Glomerular visceral epithelial cell (primary cell): ENCODE measurements at regions not wholly inside any gene's neighbourhood (a gene's known extent, or its start where the extent isn't known, plus 50 kb on each side); places are given as distances from the start of the nearest gene placed in this dataset.

ENCODE experiments used
- DNase-seq: peaks from one replicate; pipeline ENCODE4 v3.0.0-alpha.2; 2016; ENCODE audit errors: extremely low spot score

DNA sequence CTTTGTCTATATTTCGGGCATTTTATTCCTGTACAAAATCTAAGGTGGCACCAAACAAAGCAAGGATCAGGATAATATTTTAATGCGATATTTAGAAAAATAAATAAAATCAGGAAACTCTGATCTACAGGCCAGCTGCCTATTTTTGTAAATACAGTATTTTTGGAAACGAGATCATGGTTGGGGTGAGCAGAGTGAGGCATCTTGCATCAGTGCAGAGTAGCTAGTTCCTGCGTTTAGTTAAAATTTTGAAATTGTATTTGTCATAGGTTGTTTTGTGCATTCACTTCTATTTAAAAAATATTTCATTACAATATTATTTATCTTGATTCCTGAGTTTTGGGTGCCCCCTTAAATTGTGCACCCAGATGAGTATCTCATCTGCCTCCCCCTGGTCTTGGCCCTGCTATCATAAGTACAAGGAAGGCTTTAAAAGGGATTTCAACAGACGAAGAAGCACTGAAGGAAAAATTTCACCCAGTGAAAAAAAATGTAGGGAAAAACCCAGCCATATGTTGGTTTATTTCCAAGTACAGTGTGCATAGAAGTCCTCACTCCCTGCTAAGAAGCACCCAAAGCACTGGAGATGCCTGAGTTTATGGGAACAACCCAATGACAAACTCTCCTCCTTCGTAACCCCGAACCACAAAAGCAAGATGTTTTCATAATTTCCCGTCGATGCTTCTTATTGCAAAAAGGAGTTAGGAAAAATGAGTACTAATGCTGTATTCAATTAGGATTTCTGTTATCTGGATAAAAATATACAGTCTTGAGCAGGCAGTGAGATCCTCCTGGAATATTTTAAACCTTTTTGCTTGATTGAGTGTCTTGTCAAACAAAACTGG lies 304.7 kb upstream of the CLINT1 start:
- no peak for DNase-seq

GRCh38 chr5:158162479-158163034 lies 303.6 kb upstream of the CLINT1 start:
- no peak for DNase-seq

- DNase-seq, result no peak
These were observed 303.1 kb upstream of the CLINT1 start for GRCh38 chr5:158162026-158162425.

DNA sequence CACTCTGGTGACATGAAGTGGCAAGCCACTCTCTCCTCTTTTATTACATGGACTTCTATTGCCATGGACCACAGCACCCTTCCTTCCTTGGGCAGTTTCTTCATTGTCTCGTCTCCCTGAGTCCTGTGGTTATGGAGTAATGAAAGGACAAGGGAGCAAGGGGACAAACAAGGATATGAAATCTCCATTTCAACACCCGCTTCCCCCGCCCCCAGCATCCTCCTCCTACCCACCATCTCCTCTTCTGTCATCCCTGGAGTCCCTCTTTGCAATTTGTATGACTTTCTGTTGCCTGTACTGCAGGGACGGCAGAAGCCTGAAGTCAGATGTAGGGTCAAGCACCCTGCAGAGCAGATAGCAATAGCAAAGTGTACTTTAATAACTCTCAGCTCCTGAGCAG lies 300.7 kb upstream of the CLINT1 start:
- no peak for DNase-seq

DNA sequence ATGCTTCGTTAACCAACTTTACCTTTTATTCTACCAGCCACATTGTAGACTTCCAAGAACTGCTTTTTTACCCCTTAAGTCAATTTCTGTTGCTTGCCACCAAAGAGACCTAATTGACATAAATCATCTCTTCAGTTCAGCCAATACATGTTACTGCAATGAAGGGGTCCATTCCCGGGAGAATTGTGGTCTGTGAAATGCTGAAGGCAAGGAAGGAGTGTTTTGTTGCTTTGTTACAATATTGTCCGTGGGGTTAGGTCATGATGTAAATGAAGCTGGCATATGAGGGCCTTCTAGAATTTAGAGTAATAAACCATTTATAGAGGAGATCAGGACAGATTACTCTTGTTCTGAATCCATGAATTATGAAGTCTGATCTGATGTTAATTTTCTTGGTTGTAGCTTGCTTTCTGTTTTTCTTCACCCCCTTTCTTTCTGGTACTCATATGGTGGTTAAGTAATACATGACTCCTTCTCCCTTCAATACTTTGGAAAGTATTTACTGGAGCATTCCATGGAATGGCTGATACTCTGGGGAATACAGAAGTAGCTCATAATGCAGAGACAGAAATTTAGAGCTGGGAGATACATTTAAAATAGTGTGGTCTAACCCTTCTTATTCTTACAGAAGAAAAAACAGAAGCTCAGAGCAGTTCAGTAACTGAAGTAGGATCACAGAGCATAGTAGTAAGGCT lies 297.0 kb upstream of the CLINT1 start:
- DNase-seq, result no peak

DNA sequence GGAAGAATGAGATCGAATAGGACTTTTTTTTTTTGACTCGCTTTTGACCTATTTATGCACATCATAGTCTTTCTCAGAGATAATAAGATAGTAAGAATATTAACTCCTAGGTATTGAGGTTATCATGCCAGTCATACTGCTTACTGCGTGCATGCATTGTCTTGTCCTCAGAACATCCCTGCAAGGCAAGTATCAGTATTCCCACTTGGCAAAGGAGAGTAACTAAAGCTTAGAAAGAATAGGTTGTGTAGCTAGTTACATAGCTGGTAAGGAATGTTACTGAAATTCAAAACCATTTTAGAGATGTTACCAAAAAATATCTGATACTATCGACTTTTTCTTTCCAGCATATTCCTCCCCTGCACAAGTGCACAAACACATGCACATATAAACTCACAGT lies 296.1 kb upstream of the CLINT1 start:
- DNase-seq, result no peak

GRCh38 chr5:158154226-158155005 lies 295.5 kb upstream of the CLINT1 start:
- peak; percentile 52 for DNase-seq

DNA sequence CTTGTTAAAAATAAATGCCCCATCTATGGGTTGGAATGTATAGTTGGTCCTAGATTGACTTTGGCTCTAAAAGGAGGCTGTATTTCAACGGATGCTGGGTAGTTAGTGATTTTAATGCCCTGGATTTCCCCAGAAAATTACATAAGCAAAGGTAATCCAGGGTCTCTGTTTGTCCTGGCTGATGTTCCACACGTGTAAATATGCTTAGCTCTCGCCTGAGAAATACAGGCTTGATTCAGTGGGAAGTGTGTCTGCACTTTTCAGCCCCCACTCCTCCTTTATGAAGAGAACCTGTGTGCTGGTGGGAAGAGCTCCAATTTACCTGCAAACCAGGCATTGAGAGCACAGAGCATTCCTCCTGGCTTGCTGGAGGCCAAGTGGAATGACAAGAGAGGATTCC lies 294.6 kb upstream of the CLINT1 start:
- no peak for DNase-seq

DNA sequence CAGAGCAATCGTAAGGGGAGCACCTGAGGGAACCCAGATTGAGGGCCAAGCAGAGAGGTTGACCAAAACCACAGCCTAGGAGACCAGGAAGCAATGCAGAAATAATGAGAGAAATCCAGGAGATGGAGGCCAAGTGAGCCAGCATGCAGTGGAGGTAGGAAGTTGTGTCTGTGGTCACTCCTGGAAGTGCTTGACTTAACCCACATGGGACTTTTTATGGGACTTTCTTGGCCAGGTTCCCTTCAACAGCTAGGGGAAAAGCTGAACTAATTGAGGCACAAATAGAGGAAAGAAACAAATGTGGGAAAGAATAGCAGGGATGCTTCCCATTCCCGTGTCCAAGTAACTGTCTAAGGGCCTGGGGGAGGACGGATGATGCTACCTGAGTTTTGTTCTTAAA lies 293.2 kb upstream of the CLINT1 start:
- DNase-seq, result no peak

DNA sequence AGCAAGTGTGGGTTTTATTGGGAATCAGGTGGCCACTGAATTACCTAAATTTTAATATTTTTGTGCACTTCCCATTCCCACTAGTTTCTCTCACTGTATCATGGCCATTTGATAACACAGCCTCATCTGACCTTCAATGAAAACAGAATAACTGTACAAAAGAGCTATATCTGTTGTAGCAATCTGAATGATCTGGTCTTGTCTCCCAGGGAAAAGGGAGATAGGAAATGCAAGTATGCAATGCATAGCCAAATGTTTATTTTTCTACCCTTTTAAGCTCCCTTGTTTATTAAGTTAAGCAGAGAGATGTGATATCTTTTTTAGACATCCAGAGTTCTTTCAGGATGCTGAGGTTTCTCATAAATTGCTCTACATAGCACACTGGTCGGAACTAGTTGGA lies 288.3 kb upstream of the CLINT1 start:
- no peak for DNase-seq

- DNase-seq, result no peak
These were observed 286.9 kb upstream of the CLINT1 start for GRCh38 chr5:158145827-158146226.

- no peak for DNase-seq
These were observed 284.1 kb upstream of the CLINT1 start for GRCh38 chr5:158143081-158143480.

DNA sequence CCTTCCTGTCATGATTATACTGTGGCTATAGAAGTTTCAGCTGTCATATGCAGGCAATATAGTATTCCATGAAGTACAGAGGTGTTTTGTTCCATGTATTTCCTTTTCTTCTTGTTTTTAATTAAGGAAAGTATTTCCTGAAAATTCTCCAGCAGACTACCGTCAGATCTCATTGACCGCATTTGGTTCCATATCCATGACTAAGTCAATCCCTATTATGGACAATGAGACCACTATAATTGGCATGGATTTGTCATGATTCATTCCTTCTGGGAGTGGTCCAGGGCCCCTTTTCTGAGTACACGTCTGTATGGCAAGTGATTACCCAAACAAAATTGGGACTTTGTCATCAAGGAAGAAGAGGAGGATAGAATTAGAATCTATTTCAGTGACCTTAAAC lies 283.2 kb upstream of the CLINT1 start:
- no peak for DNase-seq

GRCh38 chr5:158140120-158140731 lies 281.3 kb upstream of the CLINT1 start:
- DNase-seq, result peak; percentile 6

DNA sequence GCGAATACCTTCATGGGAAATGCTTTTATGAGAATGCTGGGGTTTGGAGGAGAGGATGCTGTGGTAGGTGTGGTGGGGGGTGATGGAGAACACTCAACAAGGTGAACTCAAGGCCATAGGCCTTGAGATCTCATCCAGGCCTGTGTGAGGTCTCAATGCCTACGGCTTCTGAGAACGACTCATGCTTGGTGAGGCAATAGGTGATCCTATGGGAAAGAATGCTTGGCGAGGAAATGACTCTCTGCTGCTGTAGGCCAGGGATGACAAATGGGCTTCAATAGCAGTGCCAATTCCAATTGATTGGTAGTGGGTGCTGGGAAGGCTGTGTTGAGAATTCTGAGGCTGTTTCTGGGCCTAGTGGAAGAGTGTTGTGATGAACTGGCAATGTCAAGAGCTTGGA lies 280.2 kb upstream of the CLINT1 start:
- no peak for DNase-seq

DNA sequence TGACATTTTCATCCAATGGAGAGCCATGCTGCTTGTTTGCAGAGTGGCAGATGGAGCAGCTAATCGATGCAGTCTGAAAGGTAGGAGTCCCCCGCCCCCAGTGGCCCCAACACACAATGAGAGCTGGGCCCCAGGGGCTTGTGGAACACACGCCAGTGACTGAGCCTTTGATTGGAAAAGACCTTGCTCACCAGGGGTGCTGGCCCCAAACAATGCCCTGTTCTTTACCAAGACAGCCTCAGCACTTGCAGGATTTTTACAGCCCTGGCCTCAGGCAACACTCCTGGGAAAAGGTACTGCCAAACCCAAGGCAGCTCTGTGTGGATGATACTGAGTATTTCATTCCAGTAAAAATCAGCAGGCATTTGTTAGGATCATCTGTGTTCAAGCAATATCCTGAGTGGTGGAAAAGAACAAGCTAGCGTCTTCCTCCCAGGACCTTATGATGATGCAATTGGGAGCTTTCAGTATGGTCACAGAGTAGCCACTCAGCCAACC lies 276.8 kb upstream of the CLINT1 start:
- DNase-seq, result no peak

DNA sequence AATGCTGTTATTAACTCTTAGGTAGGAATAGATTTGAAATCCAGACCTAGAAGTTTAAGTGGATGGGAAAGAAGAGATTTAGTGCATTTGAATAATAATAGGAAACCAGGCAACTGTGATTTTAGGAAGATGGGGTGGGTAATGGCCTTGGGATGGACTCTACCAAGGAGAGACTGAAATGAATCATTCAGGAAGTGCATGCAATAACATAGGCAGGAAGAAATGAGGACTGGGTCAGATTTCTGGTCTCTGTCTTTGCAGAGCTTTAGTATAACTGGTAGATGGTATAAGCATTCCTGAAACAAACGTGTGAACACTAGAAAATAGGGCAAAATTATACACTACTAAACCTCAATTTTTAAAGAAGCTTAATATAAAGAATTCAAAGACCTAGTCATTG lies 274.4 kb upstream of the CLINT1 start:
- DNase-seq, result no peak

- no peak for DNase-seq
These were observed 268.6 kb upstream of the CLINT1 start for GRCh38 chr5:158127536-158127935.

DNA sequence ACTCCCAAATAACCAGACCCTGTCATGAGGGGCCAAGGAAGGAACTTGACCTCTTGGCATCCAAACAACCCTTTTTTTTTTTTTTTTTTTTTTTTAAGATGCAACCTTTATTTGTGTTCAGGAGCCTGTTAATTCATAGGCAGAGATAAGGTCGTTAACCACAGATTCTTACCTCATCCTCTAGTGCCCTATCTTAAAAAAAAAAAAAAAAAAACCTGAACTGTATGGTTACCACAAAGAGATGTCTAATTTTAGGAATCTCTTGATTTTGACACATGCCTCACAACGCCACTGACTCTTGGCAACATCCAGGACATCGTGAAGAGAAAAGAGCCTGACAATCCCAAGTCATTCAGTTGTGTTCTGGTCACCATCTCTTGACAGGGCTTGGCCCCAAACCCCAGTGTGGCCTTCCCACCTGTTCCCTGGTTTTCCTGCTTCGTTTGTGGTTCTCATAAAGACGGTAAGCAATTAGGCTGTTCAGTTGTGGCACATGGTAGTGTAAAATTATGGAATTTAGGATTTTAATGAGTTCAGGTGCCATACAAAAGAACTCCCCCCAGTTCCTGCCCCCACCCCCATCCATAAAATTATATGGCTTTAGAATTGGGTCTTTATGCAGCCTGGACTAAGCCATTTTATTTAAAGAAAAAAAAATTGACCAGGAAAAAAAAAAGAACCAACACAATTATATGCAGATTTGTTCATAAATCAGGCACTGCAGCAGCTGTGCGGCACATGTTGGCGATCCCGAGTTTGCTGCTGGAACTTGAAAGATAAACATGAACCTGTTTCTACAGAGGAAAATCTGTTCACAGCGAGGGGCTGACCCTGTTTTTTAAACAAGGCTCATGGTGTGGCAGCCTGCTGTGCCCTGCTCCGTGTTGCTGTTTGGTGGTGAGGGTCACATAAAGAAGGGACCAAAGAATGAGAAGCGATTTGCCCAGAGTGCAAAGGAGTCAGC lies 267.8 kb upstream of the CLINT1 start:
- DNase-seq, result no peak

GRCh38 chr5:158124606-158125316 lies 265.8 kb upstream of the CLINT1 start:
- no peak for DNase-seq
